PFSK-1 (cell line): ENCODE measurements at regions not wholly inside any gene's neighbourhood (a gene's known extent, or its start where the extent isn't known, plus 50 kb on each side); places are given as distances from the start of the nearest gene placed in this dataset.

Experiments
- POLR2AphosphoS5 ChIP-seq: IDR thresholded peaks from 2 replicates; pipeline ENCODE4 v1.6.1; 2012; ENCODE audit warnings: low read depth, mild to moderate bottlenecking, control low read depth, low read length, moderate library complexity
- SIN3A ChIP-seq: IDR thresholded peaks from 2 replicates; pipeline ENCODE4 v1.6.1; 2012; ENCODE audit warnings: mild to moderate bottlenecking, low read length, moderate library complexity, borderline replicate concordance; ENCODE audit not compliant: insufficient read depth

- no peak for TF ChIP-seq SIN3A
- TF ChIP-seq POLR2AphosphoS5, result no peak
Observed at GRCh38 chrX:42567268-42567667, 210.7 kb downstream of the PPP1R2C start.
